Uterus (tissue), 3 donors: ENCODE measurements at regions not wholly inside any gene's neighbourhood (a gene's known extent, or its start where the extent isn't known, plus 50 kb on each side); places are given as distances from the start of the nearest gene placed in this dataset.
"Not testable (repeated sequence)": the region's sequence is repeated elsewhere in the genome, so short reads cannot be mapped to it uniquely, and the experiment has no call there.

Source experiments
- DNase-seq, 2 donors: peaks; one replicate each; pipeline ENCODE4 v3.0.0-alpha.2; 2019 to 2020
- H3K27ac ChIP-seq, 2 donors: fragments of 200-600 bp; sonication (generic); 1 replicate in 1 of 2; 2 replicates in 1 of 2; pipeline ENCODE4 v1.5.1; 2016 to 2018
- H3K27me3 ChIP-seq, 2 donors: fragments of 200-600 bp; sonication (generic); one replicate each; pipeline ENCODE4 v1.5.1; 2018 to 2019; ENCODE audit warnings: control low read depth in 1 of 2
- H3K36me3 ChIP-seq, 2 donors: fragments of 200-600 bp; sonication (generic); one replicate each; pipeline ENCODE4 v1.5.1; 2019; ENCODE audit warnings: control low read depth in 1 of 2
- H3K4me1 ChIP-seq, 2 donors: fragments of 200-600 bp; sonication (generic); one replicate each; pipeline ENCODE4 v1.5.1; 2018 to 2019; ENCODE audit warnings: control low read depth in 1 of 2
- H3K4me3 ChIP-seq, 2 donors: fragments of 200-600 bp; sonication (generic); 1 replicate in 1 of 2; 2 replicates in 1 of 2; pipeline ENCODE4 v1.5.1; 2018 to 2019; ENCODE audit warnings: mild to moderate bottlenecking in 1 of 2
- H3K9me3 ChIP-seq, 2 donors: fragments of 200-600 bp; sonication (generic); one replicate each; pipeline ENCODE4 v1.5.1; 2019; ENCODE audit warnings: control low read depth in 1 of 2
- POLR2A ChIP-seq, 2 donors: fragments of 450-650 bp; IDR thresholded peaks; one replicate each; pipeline ENCODE4 v1.6.1; 2016; ENCODE audit warnings: antibody characterized with exemption in 2 of 2, mild to moderate bottlenecking in 1 of 2, moderate library complexity in 1 of 2
- intact Hi-C: fragments of 100-400 bp; cut with DNase I; formaldehyde crosslinking; loops from one replicate; pipeline ENCODE4 v1.15.1; 2023; ENCODE audit warnings: low total_unique reads
- TF ChIP-seq, protein P1 (sequence below), 4 experiments: fragments of 200-600 bp in 2 of 4; fragments of 450-650 bp in 2 of 4; sonication (generic) in 2 of 4; IDR thresholded peaks; one replicate each; pipeline ENCODE4 v1.5.1; 2016 to 2019; ENCODE audit warnings: antibody characterized with exemption in 4 of 4, mild to moderate bottlenecking in 2 of 4, moderate library complexity in 1 of 4
- donor health status: DM: yes; HTN: yes; CAD: no.

DNA sequence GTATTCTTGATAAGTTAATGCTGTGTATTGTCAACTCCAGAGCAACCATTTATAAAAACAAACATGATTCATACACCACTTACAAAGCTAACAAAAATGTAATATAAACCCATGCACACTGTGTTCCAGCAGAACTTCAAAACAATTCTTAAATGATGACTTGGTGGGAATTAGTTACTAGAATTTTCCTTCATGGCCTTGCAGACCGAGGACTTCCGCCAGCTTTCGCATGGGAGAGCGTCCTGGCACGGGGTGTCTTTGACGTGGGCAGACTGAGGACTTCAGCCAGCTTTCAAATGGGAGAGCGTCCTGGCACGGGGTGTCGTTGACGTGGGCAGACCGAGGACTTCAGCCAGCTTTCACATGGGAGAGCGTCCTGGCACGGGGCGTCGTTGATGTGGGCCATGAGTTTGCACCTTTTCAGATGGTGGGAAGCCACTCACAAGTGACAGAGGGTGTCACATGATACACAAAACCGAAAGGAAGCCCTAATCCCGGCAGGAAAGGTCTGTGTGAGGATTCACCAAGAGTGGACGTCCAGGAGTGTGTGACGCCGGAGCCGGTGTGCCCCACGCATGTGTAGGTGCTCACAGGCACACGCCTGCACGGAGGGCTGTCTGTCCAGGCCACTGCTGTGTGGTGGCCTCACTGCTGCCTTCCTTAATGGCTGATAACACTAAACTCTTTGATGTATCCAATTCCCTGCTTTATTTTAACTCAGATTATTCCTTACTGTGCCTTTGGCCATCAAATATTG lies 211.3 kb upstream of the IRX4 start:
- TF ChIP-seq, protein P1, sequence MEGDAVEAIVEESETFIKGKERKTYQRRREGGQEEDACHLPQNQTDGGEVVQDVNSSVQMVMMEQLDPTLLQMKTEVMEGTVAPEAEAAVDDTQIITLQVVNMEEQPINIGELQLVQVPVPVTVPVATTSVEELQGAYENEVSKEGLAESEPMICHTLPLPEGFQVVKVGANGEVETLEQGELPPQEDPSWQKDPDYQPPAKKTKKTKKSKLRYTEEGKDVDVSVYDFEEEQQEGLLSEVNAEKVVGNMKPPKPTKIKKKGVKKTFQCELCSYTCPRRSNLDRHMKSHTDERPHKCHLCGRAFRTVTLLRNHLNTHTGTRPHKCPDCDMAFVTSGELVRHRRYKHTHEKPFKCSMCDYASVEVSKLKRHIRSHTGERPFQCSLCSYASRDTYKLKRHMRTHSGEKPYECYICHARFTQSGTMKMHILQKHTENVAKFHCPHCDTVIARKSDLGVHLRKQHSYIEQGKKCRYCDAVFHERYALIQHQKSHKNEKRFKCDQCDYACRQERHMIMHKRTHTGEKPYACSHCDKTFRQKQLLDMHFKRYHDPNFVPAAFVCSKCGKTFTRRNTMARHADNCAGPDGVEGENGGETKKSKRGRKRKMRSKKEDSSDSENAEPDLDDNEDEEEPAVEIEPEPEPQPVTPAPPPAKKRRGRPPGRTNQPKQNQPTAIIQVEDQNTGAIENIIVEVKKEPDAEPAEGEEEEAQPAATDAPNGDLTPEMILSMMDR (IDR thresholded peaks at IDR 0.05), result no peak
- TF ChIP-seq POLR2A (IDR thresholded peaks at IDR 0.05), result no peak
- H3K27me3 ChIP-seq, result no peaks in the 10 kb centered on the region
- DNase-seq, result peak; percentile 27 to 42
- H3K27ac ChIP-seq, result peak overlapping the region in 1 of 2 donors; percentile 49
- no peaks in the 10 kb centered on the region for H3K36me3 ChIP-seq
- no peak overlapping the region for H3K4me3 ChIP-seq
- no peaks in the 10 kb centered on the region for H3K9me3 ChIP-seq
- intact Hi-C loops, result no loop called here
- no peaks in the 10 kb centered on the region for H3K4me1 ChIP-seq

DNA sequence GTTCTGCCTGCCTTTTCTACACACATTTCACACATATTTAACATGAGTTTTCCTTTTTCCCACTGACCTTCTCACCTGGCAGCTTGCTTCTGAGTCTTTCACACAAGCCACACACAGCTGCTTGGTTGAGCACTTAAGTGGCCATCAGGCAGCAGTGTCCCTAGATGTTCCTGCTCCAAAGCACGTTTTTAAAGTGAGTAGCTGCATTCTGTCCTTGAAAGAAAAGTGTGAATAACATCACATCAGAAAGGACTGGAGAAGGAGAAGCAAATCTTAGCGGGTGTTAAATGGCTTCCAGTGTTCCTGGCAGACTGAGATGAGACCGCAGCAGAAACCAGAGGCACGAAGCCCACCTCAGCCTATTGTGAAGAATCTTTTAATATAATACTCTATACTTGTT lies 209.2 kb upstream of the IRX4 start:
- Histone ChIP-seq H3K27ac (no peak overlapping the region), H3K27me3 (no peaks in the 10 kb centered on the region), H3K9me3 (no peaks in the 10 kb centered on the region), H3K4me1 (no peaks in the 10 kb centered on the region), H3K36me3 (no peaks in the 10 kb centered on the region), H3K4me3 (no peak overlapping the region)
- DNase-seq, result no peak
- intact Hi-C loops, result no loop called here
- TF ChIP-seq, protein P1 (IDR thresholded peaks at IDR 0.05), result no peak
- no peak for TF ChIP-seq POLR2A (IDR thresholded peaks at IDR 0.05)

DNA sequence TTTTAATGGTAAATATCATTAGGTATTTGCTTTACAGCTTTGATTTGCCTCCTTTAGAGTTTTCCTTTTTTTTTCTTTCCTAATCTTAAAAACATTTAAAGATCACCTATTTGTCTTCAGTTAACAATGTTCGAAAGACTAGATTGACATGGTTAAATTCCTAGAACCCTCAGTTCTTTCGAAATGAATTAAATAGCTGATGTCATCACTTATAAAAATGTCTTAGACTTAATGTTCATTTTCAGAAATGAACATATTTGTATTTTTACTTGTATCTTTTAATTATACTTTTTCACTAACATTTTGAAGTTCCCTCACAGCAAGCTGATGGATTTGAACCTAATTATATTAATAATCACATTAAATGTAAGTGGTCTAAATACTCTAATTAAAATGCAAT lies 205.3 kb upstream of the IRX4 start:
- Histone ChIP-seq H3K4me3 (no peak overlapping the region), H3K27me3 (no peaks in the 10 kb centered on the region), H3K36me3 (no peaks in the 10 kb centered on the region), H3K9me3 (no peaks in the 10 kb centered on the region), H3K4me1 (no peaks in the 10 kb centered on the region), H3K27ac (no peak overlapping the region)
- TF ChIP-seq, protein P1 (IDR thresholded peaks at IDR 0.05), result no peak
- no peak for TF ChIP-seq POLR2A (IDR thresholded peaks at IDR 0.05)
- no peak for DNase-seq
- intact Hi-C loops, result no loop called here

DNA sequence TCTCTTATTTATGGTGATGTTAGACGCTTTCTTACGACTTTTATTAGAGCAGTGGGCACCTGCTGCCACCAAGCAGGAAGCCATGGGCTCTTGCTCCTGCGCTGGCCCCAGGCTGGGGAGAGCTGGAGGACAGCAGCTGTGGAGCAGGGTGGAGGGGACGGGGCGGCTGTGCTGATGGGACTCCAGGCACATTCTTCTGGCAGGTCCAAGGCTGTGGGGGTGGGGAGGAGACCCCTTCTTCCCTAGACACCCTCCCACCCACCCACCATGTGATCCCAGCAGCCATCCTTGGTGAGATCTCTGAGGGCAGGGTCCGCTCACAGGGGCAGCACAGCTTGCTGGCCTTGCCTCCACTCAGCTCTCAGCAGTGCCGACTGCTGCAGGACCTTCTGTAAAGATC lies 192.6 kb upstream of the IRX4 start:
- no peak overlapping the region for H3K4me3 ChIP-seq
- no peak for TF ChIP-seq POLR2A (IDR thresholded peaks at IDR 0.05)
- TF ChIP-seq, protein P1 (IDR thresholded peaks at IDR 0.05), result no peak
- DNase-seq, result no peak
- H3K36me3 ChIP-seq, result no peaks in the 10 kb centered on the region
- intact Hi-C loops, result no loop called here
- no peak overlapping the region for H3K27ac ChIP-seq
- no peaks in the 10 kb centered on the region for H3K27me3 ChIP-seq
- H3K9me3 ChIP-seq, result no peaks in the 10 kb centered on the region
- no peaks in the 10 kb centered on the region for H3K4me1 ChIP-seq

DNA sequence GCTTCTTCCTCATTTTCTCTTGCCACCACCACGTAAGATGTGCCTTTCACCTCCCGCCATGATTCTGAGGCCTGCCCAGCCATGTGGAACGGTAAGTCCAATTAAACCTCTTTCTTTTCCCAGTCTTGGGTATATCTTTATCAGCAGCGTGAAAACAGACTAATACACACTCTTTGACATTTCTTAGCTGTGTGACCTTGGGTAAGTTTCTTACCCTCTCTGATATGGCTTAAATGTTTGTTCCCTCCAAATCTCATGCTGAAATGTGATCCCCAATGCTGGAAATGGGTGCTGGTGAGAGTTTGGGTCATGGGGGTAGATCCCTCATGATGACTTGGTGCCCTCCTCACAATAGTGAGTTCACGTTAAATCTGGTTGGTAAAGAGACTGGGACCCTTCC lies 188.8 kb upstream of the IRX4 start:
- no peaks in the 10 kb centered on the region for H3K36me3 ChIP-seq
- H3K4me1 ChIP-seq, result no peaks in the 10 kb centered on the region
- intact Hi-C loops, result no loop called here
- H3K4me3 ChIP-seq, result no peak overlapping the region
- no peak for TF ChIP-seq POLR2A (IDR thresholded peaks at IDR 0.05)
- TF ChIP-seq, protein P1 (IDR thresholded peaks at IDR 0.05), result no peak
- H3K9me3 ChIP-seq, result no peaks in the 10 kb centered on the region
- no peaks in the 10 kb centered on the region for H3K27me3 ChIP-seq
- no peak overlapping the region for H3K27ac ChIP-seq
- DNase-seq, result no peak

DNA sequence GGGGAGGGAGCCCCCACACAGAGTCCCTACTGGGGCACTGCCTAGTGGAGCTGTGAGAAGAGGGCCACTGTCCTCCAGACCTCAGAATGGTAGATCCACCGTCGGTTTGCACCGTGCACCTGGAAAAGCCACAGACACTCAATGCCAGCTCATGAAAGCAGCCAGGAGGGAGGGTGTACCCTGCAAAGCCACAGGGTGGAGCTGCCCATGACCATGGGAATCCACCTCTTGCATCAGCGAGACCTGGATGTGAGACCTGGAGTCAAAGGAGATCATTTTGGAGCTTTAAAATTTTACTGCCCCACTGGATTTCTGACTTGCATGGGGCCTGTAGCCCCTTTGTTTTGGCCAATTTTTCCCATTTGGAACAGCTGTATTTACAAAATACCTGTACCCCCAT lies 188.1 kb upstream of the IRX4 start:
- H3K27me3 ChIP-seq, DNase-seq, H3K4me3 ChIP-seq, H3K27ac ChIP-seq, H3K36me3 ChIP-seq, intact Hi-C loops, H3K9me3 ChIP-seq, H3K4me1 ChIP-seq: not testable (repeated sequence)
